GM23338 (cell line): ENCODE measurements at regions not wholly inside any gene's neighbourhood (a gene's known extent, or its start where the extent isn't known, plus 50 kb on each side); places are given as distances from the start of the nearest gene placed in this dataset.

Experiments
- ATAC-seq: fragments of 200-7000 bp; cut with Tn5 transposase; 3 replicates; pipeline ENCODE4 v1.9.1; 2020
- DNase-seq: peaks from one replicate; pipeline ENCODE4 v3.0.0-alpha.2; 2015; ENCODE audit warnings: low spot score
- H2AFZ ChIP-seq: fragments of 200-600 bp; sonication (generic); 2 replicates; pipeline ENCODE4 v1.8.0; 2016; ENCODE audit warnings: antibody characterized with exemption, mild to moderate bottlenecking, moderate library complexity
- H3F3A ChIP-seq: fragments of 200-600 bp; sonication (generic); replicated peaks from 2 replicates; pipeline ENCODE4 v1.8.0; 2017; ENCODE audit warnings: antibody characterized with exemption, mixed run types, low read depth
- H3K27ac ChIP-seq: fragments of 200-600 bp; sonication (generic); 2 replicates; pipeline ENCODE4 v1.6.1; 2016; ENCODE audit warnings: low read depth
- H3K27me3 ChIP-seq: fragments of 200-600 bp; sonication (generic); 2 replicates; pipeline ENCODE4 v1.8.0; 2016; ENCODE audit warnings: mild to moderate bottlenecking, mixed run types, moderate library complexity; ENCODE audit not compliant: insufficient read depth
- H3K36me3 ChIP-seq: fragments of 200-600 bp; sonication (generic); 2 replicates; pipeline ENCODE4 v1.8.0; 2016; ENCODE audit warnings: mild to moderate bottlenecking; ENCODE audit not compliant: insufficient read depth
- H3K4me1 ChIP-seq: fragments of 200-600 bp; sonication (generic); 2 replicates; pipeline ENCODE4 v1.8.0; 2016; ENCODE audit warnings: mild to moderate bottlenecking, moderate library complexity; ENCODE audit not compliant: insufficient read depth
- H3K4me2 ChIP-seq: fragments of 200-600 bp; sonication (generic); 2 replicates; pipeline ENCODE4 v1.7.1; 2017; ENCODE audit warnings: mixed run types
- H3K4me3 ChIP-seq: fragments of 200-600 bp; sonication (generic); 2 replicates; pipeline ENCODE4 v1.6.1; 2016; ENCODE audit warnings: mixed run types
- H3K79me2 ChIP-seq: fragments of 200-600 bp; sonication (generic); replicated peaks from 2 replicates; pipeline ENCODE4 v1.8.0; 2017; ENCODE audit warnings: mild to moderate bottlenecking; ENCODE audit not compliant: insufficient read depth
- H3K9me2 ChIP-seq: fragments of 200-600 bp; sonication (generic); 2 replicates; pipeline ENCODE4 v1.8.0; 2017; ENCODE audit not compliant: insufficient read depth
- H4K20me1 ChIP-seq: fragments of 200-600 bp; sonication (generic); replicated peaks from 2 replicates; pipeline ENCODE4 v1.8.0; 2017; ENCODE audit warnings: mild to moderate bottlenecking; ENCODE audit not compliant: insufficient read depth
- H3K27ac Mint-ChIP-seq: 2 replicates; pipeline ENCODE4 v1.8.0; 2020; ENCODE audit warnings: inconsistent platforms, mild to moderate bottlenecking, moderate library complexity, mixed read lengths
- H3K27me3 Mint-ChIP-seq: 3 replicates; pipeline ENCODE4 v1.8.0; 2022; ENCODE audit warnings: low read depth, mild to moderate bottlenecking, moderate library complexity, mixed read lengths, inconsistent platforms; ENCODE audit not compliant: insufficient read depth, poor library complexity
- H3K36me3 Mint-ChIP-seq: 3 replicates; pipeline ENCODE4 v1.8.0; 2021; ENCODE audit warnings: low read depth, mild to moderate bottlenecking, inconsistent platforms, moderate library complexity, mixed read lengths
- H3K4me1 Mint-ChIP-seq: 3 replicates; pipeline ENCODE4 v1.8.0; 2020; ENCODE audit warnings: mild to moderate bottlenecking, inconsistent platforms, mixed read lengths
- H3K4me3 Mint-ChIP-seq: 3 replicates; pipeline ENCODE4 v1.8.0; 2021; ENCODE audit warnings: moderate library complexity, mild to moderate bottlenecking, inconsistent platforms, mixed read lengths
- H3K9me3 Mint-ChIP-seq: 3 replicates; pipeline ENCODE4 v1.8.0; 2020; ENCODE audit warnings: moderate library complexity, mild to moderate bottlenecking, inconsistent platforms, mixed read lengths
- CTCF ChIP-seq, 2 experiments: fragments of 200-600 bp in 1 of 2; sonication (generic) in 1 of 2; conservative IDR thresholded peaks; 2 replicates each; pipeline versions ENCODE4 v1.5.1 to v1.6.1; 2016 to 2017; ENCODE audit warnings: antibody characterized with exemption in 2 of 2, low read depth in 2 of 2, mild to moderate bottlenecking in 2 of 2, moderate library complexity in 1 of 2
- EZH2phosphoT487 ChIP-seq: fragments of 200-600 bp; sonication (generic); IDR thresholded peaks from one replicate; pipeline ENCODE4 v1.8.1; 2018; ENCODE audit warnings: antibody characterized with exemption; ENCODE audit not compliant: unreplicated experiment
- NANOG ChIP-seq: IDR thresholded peaks from 2 replicates; pipeline ENCODE4 v1.6.1; 2016; ENCODE audit warnings: antibody characterized with exemption, borderline replicate concordance
- REST ChIP-seq: IDR thresholded peaks from one replicate; pipeline ENCODE4 v1.6.1; 2018; ENCODE audit warnings: antibody characterized with exemption; ENCODE audit not compliant: unreplicated experiment
- STAT1 ChIP-seq: IDR thresholded peaks from one replicate; pipeline ENCODE4 v1.6.1; 2016; ENCODE audit warnings: antibody characterized with exemption; ENCODE audit not compliant: unreplicated experiment
- ZNF331 ChIP-seq: fragments of 250-450 bp; sonication (Bioruptor Pico); IDR thresholded peaks from 2 replicates; pipeline ENCODE4 v1.5.0; 2020; ENCODE audit warnings: low read depth, mild to moderate bottlenecking, moderate library complexity
- TF ChIP-seq, protein P1 (sequence below): fragments of 250-450 bp; sonication (Bioruptor Pico); IDR thresholded peaks from 2 replicates; pipeline ENCODE4 v1.5.0; 2020; ENCODE audit warnings: mild to moderate bottlenecking, moderate library complexity

- Histone ChIP-seq H2AFZ (no peak overlapping the region), H3K36me3 (no peaks in the 10 kb centered on the region), H3F3A (no peaks in the 10 kb centered on the region), H3K4me3 (no peak overlapping the region), H3K27ac (no peak overlapping the region), H3K4me2 (no peak overlapping the region), H4K20me1 (no peaks in the 10 kb centered on the region), H3K9me2 (no peaks in the 10 kb centered on the region), H3K27me3 (no peaks in the 10 kb centered on the region), H3K4me1 (no peaks in the 10 kb centered on the region), H3K79me2 (no peaks in the 10 kb centered on the region)
- no peak for ATAC-seq
- TF ChIP-seq STAT1 (no peak), NANOG (no peak), REST (no peak), ZNF331 (no peak), CTCF (conservative IDR thresholded peaks at IDR 0.05; ENCODE audit: low read depth in 2 of 2) (no peak), EZH2phosphoT487 (no peak)
- TF ChIP-seq, protein P1, sequence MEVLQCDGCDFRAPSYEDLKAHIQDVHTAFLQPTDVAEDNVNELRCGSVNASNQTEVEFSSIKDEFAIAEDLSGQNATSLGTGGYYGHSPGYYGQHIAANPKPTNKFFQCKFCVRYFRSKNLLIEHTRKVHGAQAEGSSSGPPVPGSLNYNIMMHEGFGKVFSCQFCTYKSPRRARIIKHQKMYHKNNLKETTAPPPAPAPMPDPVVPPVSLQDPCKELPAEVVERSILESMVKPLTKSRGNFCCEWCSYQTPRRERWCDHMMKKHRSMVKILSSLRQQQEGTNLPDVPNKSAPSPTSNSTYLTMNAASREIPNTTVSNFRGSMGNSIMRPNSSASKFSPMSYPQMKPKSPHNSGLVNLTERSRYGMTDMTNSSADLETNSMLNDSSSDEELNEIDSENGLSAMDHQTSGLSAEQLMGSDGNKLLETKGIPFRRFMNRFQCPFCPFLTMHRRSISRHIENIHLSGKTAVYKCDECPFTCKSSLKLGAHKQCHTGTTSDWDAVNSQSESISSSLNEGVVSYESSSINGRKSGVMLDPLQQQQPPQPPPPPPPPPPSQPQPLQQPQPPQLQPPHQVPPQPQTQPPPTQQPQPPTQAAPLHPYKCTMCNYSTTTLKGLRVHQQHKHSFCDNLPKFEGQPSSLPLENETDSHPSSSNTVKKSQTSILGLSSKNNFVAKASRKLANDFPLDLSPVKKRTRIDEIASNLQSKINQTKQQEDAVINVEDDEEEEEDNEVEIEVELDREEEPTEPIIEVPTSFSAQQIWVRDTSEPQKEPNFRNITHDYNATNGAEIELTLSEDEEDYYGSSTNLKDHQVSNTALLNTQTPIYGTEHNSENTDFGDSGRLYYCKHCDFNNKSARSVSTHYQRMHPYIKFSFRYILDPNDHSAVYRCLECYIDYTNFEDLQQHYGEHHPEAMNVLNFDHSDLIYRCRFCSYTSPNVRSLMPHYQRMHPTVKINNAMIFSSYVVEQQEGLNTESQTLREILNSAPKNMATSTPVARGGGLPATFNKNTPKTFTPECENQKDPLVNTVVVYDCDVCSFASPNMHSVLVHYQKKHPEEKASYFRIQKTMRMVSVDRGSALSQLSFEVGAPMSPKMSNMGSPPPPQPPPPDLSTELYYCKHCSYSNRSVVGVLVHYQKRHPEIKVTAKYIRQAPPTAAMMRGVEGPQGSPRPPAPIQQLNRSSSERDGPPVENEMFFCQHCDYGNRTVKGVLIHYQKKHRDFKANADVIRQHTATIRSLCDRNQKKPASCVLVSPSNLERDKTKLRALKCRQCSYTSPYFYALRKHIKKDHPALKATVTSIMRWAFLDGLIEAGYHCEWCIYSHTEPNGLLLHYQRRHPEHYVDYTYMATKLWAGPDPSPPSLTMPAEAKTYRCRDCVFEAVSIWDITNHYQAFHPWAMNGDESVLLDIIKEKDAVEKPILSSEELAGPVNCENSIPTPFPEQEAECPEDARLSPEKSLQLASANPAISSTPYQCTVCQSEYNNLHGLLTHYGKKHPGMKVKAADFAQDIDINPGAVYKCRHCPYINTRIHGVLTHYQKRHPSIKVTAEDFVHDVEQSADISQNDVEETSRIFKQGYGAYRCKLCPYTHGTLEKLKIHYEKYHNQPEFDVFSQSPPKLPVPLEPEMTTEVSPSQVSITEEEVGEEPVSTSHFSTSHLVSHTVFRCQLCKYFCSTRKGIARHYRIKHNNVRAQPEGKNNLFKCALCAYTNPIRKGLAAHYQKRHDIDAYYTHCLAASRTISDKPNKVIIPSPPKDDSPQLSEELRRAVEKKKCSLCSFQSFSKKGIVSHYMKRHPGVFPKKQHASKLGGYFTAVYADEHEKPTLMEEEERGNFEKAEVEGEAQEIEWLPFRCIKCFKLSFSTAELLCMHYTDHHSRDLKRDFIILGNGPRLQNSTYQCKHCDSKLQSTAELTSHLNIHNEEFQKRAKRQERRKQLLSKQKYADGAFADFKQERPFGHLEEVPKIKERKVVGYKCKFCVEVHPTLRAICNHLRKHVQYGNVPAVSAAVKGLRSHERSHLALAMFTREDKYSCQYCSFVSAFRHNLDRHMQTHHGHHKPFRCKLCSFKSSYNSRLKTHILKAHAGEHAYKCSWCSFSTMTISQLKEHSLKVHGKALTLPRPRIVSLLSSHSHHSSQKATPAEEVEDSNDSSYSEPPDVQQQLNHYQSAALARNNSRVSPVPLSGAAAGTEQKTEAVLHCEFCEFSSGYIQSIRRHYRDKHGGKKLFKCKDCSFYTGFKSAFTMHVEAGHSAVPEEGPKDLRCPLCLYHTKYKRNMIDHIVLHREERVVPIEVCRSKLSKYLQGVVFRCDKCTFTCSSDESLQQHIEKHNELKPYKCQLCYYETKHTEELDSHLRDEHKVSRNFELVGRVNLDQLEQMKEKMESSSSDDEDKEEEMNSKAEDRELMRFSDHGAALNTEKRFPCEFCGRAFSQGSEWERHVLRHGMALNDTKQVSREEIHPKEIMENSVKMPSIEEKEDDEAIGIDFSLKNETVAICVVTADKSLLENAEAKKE (CRISPR knock-in tag), result no peak
- Mint-ChIP-seq H3K9me3 (no peaks in the 10 kb centered on the region), H3K4me3 (no peak overlapping the region), H3K27ac (no peak overlapping the region), H3K27me3 (no peaks in the 10 kb centered on the region), H3K4me1 (no peaks in the 10 kb centered on the region), H3K36me3 (no peaks in the 10 kb centered on the region)
- DNase-seq, result no peak
Observed at GRCh38 chr9:22170556-22170955, 161.5 kb upstream of the CDKN2B start.
